CD4-positive, alpha-beta T cell treated with Interleukin-2 at 100 ng/mL for 4 hours (primary cell): ENCODE measurements at regions not wholly inside any gene's neighbourhood (a gene's known extent, or its start where the extent isn't known, plus 50 kb on each side); places are given as distances from the start of the nearest gene placed in this dataset.
"Not testable (repeated sequence)": the region's sequence is repeated elsewhere in the genome, so short reads cannot be mapped to it uniquely, and the experiment has no call there.

Experiments used
- DNase-seq: peaks from one replicate; pipeline ENCODE4 v3.0.0-alpha.2; 2020; ENCODE audit warnings: low spot score

DNA sequence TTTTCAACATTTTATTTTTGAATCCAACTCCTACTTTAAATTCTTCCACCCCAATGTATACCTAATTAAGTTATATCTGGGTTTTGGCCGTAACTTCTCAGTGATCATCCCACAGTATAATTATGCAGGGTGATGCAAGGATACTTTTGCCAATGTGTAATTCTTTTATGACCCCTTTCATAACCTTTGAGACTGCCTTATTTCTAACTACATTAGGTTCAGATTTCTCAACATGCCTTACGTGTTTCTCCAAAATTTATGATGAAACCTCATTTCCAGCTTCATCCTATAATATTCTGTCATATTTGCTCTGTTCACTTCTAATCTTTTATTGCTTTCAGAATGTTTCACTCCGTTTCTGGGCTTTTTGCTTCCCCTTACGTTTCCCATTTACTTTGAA lies 1229.6 kb upstream of the ALCAM start:
- DNase-seq: no peak

DNA sequence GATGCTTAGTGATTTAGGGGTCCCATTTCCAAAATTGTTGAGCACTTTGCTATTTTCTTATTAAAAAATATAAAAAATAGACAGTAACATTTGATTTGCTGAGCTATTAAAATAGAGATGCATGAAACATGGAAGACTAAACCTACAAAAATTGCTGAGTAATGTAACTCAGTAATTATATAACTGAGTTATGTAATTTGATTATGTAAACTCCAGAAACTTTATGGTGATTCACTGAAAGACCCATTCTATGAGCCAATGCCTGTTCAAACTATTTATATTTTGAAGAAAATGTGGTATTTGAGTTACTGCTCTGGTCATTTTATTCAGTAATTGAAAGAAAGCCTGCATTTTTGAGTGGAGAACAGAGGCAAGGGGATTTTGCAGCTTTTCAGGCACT lies 1221.5 kb upstream of the ALCAM start:
- no peak for DNase-seq

DNA sequence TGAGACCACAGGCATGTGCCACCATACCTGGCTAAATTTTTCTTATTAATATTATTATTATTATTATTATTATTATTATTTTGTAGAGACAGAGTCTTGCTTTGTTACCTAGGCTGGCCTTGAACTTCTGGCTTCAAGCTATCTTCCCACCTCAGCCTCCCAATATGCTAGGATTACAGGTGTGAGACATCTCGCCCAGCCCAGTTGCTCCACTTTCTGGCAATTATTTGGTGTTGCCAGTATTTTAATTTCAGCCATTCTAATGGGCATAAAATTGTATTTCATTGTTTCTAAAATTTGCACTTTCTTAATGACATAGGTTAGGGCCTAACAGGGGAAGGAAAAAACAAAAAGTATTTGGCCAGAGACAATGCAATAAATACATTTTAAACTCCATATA lies 1217.6 kb upstream of the ALCAM start:
- no peak for DNase-seq

DNA sequence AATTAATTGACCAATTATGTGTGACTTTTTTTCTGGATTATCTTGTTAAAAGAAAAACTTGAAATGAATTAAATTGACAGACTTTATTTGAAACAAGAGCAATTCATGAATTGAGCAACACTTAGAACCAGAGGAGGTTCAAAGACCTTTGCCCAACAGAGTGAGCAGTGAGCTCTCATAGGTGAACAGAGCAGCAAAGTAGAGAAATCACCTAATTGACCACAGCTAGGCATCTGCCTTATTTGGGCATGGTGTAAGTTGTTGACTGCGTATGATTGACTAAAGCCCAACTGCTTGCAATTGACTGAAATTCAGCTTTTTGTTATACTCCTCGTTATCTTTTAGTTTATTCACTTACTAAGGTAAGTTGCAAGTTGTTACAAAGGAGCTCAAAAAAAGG lies 1216.0 kb upstream of the ALCAM start:
- DNase-seq: no peak

DNA sequence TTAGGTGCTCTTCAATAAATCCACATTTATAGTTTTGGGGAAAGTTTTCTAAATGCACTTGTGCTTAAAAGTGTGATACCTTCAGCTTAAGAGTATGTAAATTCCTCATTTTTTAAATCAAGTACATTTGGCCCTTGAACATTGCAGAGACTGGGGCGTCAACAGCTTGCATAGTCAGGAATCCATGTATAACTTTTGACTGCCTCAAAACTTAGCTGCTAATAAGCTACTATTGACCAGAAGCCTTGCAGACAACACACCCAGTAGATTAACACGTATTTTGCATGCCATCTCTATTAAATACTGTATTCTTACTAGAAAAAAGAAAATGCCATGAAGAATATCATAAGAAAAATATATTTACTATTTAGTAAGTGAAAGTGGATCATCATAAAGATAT lies 1211.8 kb upstream of the ALCAM start:
- DNase-seq: no peak

DNA sequence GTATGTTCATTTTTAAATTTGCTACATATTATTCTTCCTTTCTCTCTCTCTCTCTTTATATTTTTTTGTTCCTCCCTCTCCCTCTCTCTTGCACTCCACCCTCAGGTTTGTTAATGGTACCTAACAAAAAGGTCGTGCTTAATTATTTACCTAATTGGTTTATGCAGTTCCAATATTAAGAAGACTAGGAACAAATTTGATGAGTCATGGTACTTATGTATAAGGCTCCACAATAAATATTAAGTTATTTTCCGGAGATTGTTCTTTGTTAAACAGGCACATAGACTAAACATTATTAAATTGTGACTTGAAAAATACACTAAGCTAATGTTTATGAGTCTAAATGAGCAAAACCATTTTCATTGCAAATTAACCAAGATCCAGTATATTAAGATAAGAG lies 1200.8 kb upstream of the ALCAM start:
- DNase-seq: no peak

DNA sequence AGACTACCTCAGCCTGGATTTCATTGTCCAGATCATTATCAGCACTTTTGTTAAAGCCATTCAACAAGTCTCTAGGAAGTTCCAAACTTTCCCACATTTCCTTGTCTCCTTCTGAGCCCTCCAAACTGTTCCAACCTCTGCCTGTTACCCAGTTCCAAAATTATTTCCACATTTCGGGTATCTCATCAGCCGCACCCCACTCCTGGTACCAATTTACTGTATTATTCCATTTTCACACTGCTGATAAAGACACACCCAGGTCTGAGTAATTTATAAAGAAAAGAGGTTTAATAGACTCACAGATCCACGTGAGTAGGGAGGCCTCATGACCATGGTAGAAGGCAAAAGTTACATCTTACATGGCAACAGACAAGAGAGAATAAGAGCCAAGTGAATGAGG lies 1198.3 kb upstream of the ALCAM start:
- no peak for DNase-seq

DNA sequence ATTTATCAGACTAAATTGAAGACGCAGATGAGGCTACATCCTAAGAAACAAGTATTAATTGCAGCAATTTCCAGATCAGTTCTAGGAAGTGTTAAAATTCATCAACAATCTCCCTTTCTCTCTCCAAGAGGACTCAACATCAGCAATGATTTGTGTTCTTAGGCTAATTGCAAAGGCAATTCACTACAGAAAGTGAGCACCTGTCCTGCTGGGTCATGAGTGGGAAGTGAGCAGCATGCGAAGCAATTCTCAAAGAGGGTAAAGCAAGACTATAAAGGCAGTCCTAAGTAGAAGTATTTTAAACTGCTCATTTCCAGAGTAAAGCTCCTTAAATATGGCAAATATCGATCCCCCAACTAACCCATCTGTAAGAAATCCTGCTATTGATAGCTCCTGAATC lies 1191.0 kb upstream of the ALCAM start:
- DNase-seq: no peak

DNA sequence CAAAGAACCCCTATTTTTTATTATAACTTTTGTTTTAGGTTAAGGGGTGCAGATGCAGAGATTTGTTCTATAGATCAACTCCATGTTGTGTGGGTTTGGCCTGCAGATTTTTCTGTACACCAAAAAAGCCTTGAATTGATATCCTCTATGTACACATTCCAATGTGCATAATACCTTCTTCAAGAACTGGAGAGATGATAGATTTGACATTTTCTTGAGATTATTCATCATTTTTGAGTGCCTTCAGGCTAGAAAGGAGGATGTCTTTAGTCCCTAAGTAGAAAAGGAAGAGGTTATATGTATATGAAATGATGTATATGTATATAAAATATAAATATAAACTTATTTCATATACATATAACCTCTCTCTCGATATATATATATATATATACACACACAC lies 1190.0 kb upstream of the ALCAM start:
- DNase-seq: no peak

DNA sequence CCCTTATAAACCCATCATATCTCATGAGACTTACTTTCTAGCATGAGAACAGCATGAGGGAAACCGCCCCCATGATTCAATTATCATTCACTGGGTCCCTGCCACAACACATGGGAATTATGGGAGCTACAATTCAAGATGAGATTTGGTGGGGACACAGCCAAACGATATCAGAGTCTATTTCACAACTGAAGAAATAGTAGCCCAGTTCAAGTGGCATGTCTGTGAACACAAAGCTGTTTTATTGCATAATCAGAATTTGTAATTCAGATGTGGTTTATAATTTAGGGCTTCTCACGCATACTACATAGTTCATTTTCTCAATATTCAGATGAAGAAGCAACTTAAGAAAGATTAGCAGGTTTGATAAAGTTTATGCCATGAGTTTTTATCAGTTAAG lies 1188.0 kb upstream of the ALCAM start:
- DNase-seq: no peak

DNA sequence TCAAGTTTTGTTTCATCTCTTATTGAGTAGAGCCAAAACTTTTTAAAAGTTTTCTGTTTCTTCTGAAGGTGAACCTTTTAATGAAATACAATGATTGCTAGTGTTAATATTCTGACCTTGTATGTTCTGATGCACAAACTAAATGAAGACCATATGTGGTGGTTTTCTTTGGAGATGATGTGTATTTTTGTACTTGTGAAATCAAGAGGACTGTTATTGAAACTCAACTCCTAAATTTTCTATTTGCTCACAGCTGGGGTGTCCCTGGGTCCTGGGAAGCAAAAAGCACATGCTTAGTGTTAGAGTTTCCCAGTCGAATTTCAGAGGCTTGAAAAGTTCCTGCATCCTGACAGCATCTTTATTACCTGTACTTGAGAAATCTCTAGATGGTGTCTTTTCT lies 1185.8 kb upstream of the ALCAM start:
- DNase-seq: no peak

DNA sequence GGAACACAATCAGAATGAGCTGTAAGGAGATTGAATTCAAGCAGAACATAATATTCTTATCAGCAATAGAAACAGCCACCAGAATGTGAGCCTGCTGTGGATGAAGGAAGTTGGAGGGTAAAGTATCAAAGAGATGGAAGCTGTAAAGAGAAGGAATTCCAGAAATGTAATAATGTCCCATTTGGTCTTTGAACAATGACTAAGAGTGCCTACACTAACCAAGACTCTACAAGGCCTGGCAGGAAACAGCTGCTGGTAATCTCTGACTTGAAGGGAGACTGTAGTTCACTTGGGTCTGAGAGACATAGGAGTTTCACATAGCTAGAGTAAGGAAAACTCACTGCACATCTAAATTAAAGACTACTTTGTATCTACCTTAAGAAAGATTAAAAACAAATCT lies 1176.0 kb upstream of the ALCAM start:
- DNase-seq: no peak

DNA sequence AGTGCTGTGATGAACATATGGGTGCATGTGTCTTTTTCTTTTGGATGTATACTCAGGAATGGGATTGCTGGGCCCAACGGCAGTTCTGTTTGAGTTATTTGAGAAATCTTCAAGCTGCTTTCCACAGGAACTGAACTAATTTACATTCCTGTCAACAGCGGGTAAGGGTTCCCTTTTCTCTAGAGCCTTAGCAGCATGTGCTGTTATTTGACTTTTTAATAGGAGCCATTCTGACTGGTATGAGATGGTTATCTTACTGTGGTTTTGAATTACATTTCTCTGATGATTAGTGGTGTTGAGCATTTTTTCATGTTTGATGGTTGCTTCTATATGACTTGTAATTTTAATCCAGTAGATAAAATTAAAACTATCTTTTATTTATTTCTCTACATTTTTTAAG lies 1168.6 kb upstream of the ALCAM start:
- no peak for DNase-seq

DNA sequence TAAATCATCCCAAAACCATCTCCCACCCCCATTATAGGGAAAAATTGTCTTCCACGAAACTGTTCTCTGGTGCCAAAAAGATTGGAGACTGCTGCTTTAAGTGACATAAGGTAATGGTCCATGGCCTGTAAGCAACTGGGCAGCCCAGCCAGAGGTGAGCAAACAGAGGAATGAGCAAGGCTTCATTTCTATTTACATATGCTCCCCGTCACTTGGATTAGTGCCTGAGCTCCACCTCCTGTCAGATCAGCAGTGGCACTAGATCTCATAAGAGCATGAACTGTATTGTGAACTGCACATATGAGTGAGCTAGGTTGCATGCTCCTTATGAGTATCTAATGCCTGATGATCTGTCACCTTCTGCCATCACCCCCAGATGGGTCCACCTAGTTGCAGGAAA lies 1159.8 kb upstream of the ALCAM start:
- DNase-seq: no peak

DNA sequence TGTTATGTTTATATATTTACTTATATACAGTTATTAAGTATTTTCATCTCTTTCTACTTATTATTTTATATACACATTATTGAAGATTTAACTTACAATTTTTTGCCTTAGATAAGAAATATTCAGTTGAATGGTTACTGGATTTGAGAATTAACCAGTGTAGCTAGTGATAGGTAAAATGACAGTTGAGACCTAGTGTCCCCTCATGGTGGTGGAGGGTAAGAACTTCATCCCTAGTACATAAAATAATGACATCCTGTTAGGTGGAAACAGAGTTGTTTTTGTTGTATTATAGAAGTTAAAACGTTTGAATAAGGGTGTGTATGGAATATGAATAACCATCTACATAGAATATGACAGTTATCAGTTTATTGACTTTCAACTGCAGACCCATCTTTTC lies 1152.4 kb upstream of the ALCAM start:
- DNase-seq: no peak

DNA sequence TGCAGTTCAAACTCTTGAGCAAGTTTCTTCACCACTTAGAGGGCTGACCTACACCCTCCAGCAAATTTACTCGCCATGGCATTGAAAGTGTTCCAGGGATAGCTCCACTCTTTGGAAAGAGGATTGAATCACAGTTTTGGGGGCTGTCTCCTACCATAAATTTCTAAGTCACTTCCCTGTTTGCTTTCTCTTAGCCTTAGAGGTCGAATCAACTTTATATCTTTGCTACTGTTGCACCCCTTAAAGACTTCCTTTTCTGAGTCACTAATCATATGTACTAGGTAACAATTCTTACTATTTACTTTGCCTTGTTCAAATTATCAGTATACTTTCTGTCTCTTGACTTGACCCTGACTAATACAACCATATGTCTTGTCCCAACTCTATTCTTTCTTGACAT lies 1151.8 kb upstream of the ALCAM start:
- no peak for DNase-seq

DNA sequence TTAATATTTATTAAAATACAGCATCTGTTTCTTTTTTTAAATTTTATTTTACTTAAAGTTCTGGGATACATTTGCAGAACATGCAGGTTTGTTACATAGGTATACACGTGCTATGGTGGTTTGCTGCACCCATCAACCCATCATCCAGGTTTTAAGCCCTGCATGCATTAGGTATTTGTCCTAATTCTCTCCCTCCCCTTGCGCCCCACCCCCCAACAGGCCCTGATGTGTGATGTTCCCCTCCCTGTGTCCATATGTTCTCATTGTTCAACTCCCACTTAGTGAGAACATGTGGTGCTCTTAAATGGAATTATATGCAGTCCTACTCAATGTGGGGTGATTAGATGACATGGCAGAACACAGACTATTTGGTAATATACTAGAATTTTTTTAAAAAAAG lies 1147.7 kb upstream of the ALCAM start:
- DNase-seq: not testable (repeated sequence)

DNA sequence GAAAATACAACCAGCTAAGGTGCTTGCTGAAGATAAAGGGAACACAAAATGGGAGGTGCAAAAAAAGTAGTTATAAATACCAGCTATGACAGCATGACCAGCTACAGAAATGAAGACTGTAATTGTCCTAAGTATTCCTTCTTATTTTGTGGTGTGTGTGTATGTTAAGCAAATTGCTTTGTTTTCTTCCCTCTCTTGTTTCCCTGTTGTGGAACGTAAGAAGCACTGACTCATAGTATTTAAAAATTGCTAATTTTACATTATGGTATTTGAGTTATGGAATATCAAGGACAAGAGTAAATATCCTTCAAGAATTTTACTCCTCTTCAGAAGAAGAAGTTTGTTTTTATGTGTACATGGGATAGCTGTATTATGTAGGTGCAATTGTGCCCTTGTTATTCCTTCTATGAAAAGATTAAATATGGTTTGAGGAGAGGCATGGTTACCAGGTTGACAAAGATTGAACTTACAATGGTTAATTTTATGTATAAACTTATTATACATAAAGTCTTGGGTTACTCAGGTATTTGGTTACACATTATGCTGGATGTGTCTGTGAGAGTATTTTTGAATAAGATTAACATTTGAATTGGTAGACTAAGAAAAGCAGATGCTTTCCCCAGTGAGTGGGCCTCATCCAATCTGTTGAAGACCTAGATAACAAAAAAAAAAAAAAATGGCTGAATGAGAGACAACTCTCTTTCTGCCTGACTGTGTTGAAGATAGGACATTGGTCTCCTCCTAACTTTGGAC lies 1132.1 kb upstream of the ALCAM start:
- no peak for DNase-seq

DNA sequence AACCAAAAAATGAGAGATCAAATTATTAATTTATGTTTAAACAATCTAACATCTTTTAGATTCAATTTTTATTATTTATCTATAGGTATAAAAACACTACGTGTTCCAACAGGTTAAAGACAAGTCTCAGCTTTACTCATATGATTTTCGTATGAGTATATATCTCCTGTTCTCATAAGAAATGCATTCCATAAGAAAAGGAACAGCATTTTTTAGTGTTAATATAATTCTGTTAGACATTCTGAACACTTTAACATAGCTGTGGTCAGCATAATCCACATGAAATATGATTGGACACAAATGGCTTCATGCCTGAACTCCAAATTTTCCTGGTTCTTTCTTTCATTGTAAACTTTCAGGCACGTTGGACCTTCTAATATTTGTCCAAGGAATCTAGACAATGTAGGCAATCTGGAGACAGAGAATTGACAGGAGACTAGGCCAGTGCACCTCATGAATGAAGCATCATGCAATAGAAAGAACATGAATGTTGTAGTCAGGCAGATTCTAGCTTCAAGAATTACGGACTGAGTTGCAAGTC lies 1122.0 kb upstream of the ALCAM start:
- no peak for DNase-seq

DNA sequence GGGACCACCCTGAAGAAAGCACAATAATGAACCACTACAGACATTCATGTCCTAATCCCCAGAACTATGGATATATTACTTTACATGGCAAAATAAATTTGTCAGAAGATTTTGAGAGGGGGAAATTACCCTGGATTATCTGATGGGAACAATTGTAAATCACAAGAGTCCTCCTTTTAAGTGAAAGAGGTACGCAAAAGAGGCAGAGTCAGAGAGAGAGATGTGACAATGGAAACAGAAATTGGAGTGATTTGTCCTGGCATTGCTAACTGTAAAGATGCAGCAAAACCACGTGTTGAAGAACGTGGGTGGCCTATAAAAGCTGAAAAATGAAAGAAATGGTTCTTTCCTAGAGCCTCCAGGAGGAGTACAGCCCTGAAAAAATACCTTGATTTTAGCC lies 1121.4 kb upstream of the ALCAM start:
- no peak for DNase-seq

DNA sequence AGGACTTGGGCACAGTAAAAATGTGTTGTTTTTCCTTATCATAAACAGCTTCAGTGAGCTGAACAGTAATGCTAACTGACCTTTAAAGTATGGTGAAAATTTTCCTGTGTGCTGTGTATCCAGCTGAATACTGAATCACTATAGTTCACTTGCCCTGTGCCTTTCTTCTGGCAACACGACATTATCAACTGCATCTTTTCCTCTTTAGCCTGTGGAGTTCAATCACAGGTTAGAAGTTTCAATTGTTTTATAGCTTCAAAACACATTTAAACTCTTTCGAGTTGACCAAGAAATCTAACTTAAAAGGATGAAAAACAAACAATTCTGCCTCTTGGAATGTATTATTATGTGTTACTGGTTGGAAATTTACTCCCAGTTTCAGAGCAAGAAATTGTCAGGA lies 1120.7 kb upstream of the ALCAM start:
- DNase-seq: no peak

DNA sequence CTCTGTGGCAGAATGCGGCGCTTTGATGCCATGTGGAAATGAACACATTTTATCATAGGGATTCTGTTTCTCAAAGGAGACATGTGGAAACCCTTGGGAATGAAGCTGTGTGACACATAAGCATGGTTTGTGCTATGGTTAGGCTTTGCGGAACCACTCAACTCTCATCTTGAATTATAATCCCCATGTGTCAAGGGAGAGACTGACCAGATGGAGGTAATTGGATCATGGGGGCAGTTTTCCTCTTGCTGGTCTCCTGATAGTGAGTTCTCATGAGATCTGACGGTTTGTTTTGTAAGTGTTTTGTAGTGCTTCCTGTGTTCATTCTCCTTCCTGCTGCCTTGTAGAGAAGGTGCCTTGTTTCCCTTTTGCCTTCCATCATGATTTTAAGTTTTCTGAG lies 1109.2 kb upstream of the ALCAM start:
- DNase-seq: no peak

DNA sequence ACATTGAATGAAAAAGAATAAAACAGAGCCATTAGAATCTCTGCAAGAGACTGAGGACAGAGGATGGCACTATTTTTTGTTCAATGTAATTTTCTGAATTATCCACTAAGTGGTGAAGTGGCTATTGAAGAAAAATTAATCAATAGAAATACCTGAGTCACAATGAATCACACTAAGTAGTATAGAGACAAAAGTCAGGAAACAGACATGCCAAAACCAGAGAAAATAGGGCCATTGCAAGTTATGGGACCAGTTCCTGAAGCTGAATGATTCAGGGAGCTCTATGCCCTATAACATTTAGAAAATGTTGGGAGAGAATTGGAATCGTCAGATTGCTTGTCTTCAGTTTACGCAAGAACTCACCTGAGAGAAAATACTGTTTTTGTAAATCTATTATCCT lies 1103.2 kb upstream of the ALCAM start:
- DNase-seq: no peak

DNA sequence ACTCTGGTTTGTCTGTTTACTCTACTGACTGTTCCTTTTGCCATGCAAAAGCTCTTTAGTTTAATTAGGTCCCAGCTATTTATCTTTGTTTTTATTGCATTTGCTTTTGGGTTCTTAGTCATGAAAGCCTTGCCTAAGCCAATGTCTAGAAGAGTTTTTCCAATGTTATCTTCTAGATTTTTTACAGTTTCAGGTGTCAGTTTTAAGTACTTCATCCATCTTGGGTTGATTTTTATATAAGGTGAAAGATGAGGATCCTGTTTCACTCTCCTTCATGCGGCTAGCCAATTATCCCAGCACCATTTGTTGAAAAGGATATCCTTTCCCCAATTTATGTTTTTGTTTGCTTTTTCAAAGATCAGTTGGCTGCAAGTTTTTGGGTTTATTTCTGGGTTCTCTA lies 1100.5 kb upstream of the ALCAM start:
- DNase-seq: not testable (repeated sequence)
